Gastrocnemius medialis (tissue), 4 donors: ENCODE measurements at regions not wholly inside any gene's neighbourhood (a gene's known extent, or its start where the extent isn't known, plus 50 kb on each side); places are given as distances from the start of the nearest gene placed in this dataset.

Experiments used
- ATAC-seq, 2 donors: fragments of 150-250 bp; one replicate each; pipeline ENCODE4 v1.9.1; 2016
- DNase-seq, 2 donors: peaks; one replicate each; pipeline ENCODE4 v3.0.0-alpha.2; 2019
- H3K27ac ChIP-seq, 4 donors: fragments of 200-600 bp; sonication (generic); 1 replicate in 1 of 4; 2 replicates in 3 of 4; pipeline ENCODE4 v1.5.1; 2016 to 2018; ENCODE audit warnings: mild to moderate bottlenecking in 2 of 4, moderate library complexity in 1 of 4
- H3K27me3 ChIP-seq, 3 donors: fragments of 200-600 bp; sonication (generic) in 2 of 3; 1 replicate in 1 of 3; 2 replicates in 2 of 3; pipeline versions ENCODE4 v1.5.1 to v1.6.0; 2016 to 2019; ENCODE audit warnings: mild to moderate bottlenecking in 1 of 3, moderate library complexity in 1 of 3
- H3K36me3 ChIP-seq, 2 donors: fragments of 200-600 bp; sonication (generic) in 1 of 2; one replicate each; pipeline ENCODE4 v1.5.1; 2017 to 2018
- H3K4me1 ChIP-seq, 2 donors: fragments of 200-600 bp; sonication (generic) in 1 of 2; one replicate each; pipeline ENCODE4 v1.5.1; 2016 to 2017; ENCODE audit warnings: mild to moderate bottlenecking in 2 of 2
- H3K4me3 ChIP-seq, 4 donors: fragments of 200-600 bp; sonication (generic) in 3 of 4; 1 replicate in 1 of 4; 2 replicates in 3 of 4; pipeline ENCODE4 v1.5.1; 2016 to 2019; ENCODE audit warnings: mild to moderate bottlenecking in 2 of 4
- H3K9me3 ChIP-seq, 3 donors: fragments of 200-600 bp; sonication (generic) in 2 of 3; 1 replicate in 1 of 3; 2 replicates in 2 of 3; pipeline ENCODE4 v1.5.1; 2016 to 2019
- CTCF ChIP-seq, 5 experiments: fragments of 450-650 bp in 3 of 5; fragments of 200-600 bp in 2 of 5; sonication (generic) in 2 of 5; IDR thresholded peaks in 4 of 5; conservative IDR thresholded peaks in 1 of 5; 1 replicate in 4 of 5; 2 replicates in 1 of 5; pipeline ENCODE4 v1.5.1; 2016 to 2019; ENCODE audit warnings: antibody characterized with exemption in 5 of 5, mild to moderate bottlenecking in 3 of 5, moderate library complexity in 3 of 5
- POLR2A ChIP-seq, 2 donors: fragments of 450-650 bp; IDR thresholded peaks; one replicate each; pipeline ENCODE4 v1.6.1; 2017; ENCODE audit warnings: antibody characterized with exemption in 2 of 2, mild to moderate bottlenecking in 2 of 2, moderate library complexity in 2 of 2
- in situ Hi-C, 4 donors: fragments of 200-750 bp; cut with MboI; loops; one replicate each; pipeline versions ENCODE4 v1.15.0 to v1.8.0; 2017; ENCODE audit warnings: low sequenced_read_pairs in 4 of 4
- intact Hi-C: fragments of 100-400 bp; cut with DNase I; formaldehyde crosslinking; loops from one replicate; pipeline ENCODE4 v1.15.1; 2023; ENCODE audit warnings: low total_unique reads

DNA sequence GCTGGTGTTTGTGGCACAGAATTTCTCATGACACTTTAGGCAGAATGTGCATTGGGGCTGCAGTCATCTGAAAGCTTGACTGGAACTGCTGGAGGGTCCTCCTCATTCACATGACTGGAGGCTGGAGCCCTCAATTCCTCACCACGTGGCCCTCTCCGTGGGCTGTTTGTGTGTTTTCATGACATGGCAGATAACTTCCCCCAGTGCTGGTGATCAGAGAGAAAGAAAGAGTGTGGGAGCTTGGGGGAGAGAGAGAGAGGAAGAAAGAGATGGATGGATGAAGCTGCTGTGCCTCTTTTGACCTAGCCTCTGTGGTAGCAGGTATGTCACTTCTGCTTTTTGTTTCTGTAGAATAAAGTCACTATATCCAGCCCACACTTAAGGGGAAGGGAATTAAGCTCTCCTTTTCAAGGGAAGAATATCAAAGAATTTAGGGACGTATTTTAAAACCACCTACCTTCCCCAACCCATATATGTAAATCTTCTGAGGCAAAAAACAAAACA lies 169.6 kb upstream of the IL12A start:
- Histone ChIP-seq H3K4me3 (no peak overlapping the region), H3K4me1 (peaks cover 8 to 14% of the 10 kb centered on the region in 2 donors), H3K9me3 (no peaks in the 10 kb centered on the region), H3K27ac (no peak overlapping the region), H3K36me3 (no peaks in the 10 kb centered on the region), H3K27me3 (no peaks in the 10 kb centered on the region)
- intact Hi-C loops (no loop called here), in situ Hi-C loops (loop anchor here (10.0 to 25.0 kb wide), 4 partner anchors 207 to 982 kb away; partner anchors contain the start of genes IFT80 (in 1 of the 4) and SMC4 (in 1 of the 4))
- no peak for ATAC-seq
- TF ChIP-seq POLR2A (IDR thresholded peaks at IDR 0.05) (no peak), CTCF (IDR thresholded peaks at IDR 0.05 in 4 of 5, conservative IDR thresholded peaks at IDR 0.05 in 1 of 5) (no peak)
- DNase-seq, result no peak

- no peak overlapping the region for H3K27ac ChIP-seq
- no peak overlapping the region for H3K4me3 ChIP-seq
- ATAC-seq, result no peak
- intact Hi-C loops (loop anchor here (5.0 to 10.0 kb wide), 2 partner anchors 168 to 745 kb away; partner anchors contain the start of genes IL12A and KPNA4), in situ Hi-C loops (loop anchor here (10.0 to 25.0 kb wide), 6 partner anchors 65 to 982 kb away; partner anchors contain the start of genes IFT80 (in 1 of the 4) and SMC4 (in 1 of the 4))
- no peaks in the 10 kb centered on the region for H3K27me3 ChIP-seq
- DNase-seq, result no peak
- H3K9me3 ChIP-seq, result no peaks in the 10 kb centered on the region
- no peak for TF ChIP-seq CTCF (IDR thresholded peaks at IDR 0.05 in 4 of 5, conservative IDR thresholded peaks at IDR 0.05 in 1 of 5)
- H3K36me3 ChIP-seq, result no peaks in the 10 kb centered on the region
- peaks cover 8 to 15% of the 10 kb centered on the region in 2 donors for H3K4me1 ChIP-seq
Measured at GRCh38 chr3:159819676-159820075, 169.0 kb upstream of the IL12A start.

DNA sequence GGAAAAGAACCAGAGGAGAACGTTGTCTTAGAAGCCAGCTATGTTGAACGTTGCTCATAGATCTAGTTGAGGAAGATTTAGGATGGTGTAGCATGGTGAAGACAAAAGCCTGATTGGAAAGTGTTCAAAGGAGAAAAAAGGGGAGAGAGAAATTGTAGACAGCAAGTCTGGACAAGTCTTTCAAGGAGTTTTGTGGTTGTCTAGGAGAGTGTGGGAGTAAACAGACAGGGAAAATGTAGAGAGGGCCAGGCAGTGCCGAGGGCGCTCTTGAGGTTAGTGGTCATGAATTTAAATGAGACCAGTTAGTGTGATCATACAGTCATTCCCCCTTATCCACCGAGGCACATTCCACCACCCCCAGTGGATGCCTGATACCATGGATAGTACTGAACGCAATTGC lies 167.5 kb upstream of the IL12A start:
- intact Hi-C loops, result loop anchor here (5.0 to 10.0 kb wide), 2 partner anchors 166 to 744 kb away; partner anchors contain the start of genes IL12A and KPNA4
- H3K4me1 ChIP-seq, result peaks cover 9 to 21% of the 10 kb centered on the region in 2 donors
- TF ChIP-seq CTCF (IDR thresholded peaks at IDR 0.05 in 4 of 5, conservative IDR thresholded peaks at IDR 0.05 in 1 of 5) (no peak), POLR2A (IDR thresholded peaks at IDR 0.05) (no peak)

GRCh38 chr3:159821736-159822135 lies 166.9 kb upstream of the IL12A start:
- Histone ChIP-seq H3K36me3 (no peaks in the 10 kb centered on the region), H3K4me1 (peaks cover 9 to 21% of the 10 kb centered on the region in 2 donors), H3K27me3 (no peaks in the 10 kb centered on the region), H3K27ac (no peak overlapping the region), H3K9me3 (no peaks in the 10 kb centered on the region), H3K4me3 (no peak overlapping the region)
- in situ Hi-C loops, result loop anchor here (10.0 to 25.0 kb wide), 5 partner anchors 63 to 984 kb away; no protein-coding TSS in a partner anchor
- DNase-seq (no peak), ATAC-seq (no peak)
- TF ChIP-seq CTCF (IDR thresholded peaks at IDR 0.05 in 4 of 5, conservative IDR thresholded peaks at IDR 0.05 in 1 of 5) (no peak), POLR2A (IDR thresholded peaks at IDR 0.05) (no peak)
- intact Hi-C loops, result loop anchor here (5.0 to 10.0 kb wide), 2 partner anchors 166 to 743 kb away; partner anchors contain the start of genes IL12A and KPNA4

More for the DNA sequence above, 167.5 kb upstream of the IL12A start:
- Histone ChIP-seq H3K9me3 (no peaks in the 10 kb centered on the region), H3K27ac (no peak overlapping the region), H3K4me3 (no peak overlapping the region), H3K36me3 (no peaks in the 10 kb centered on the region), H3K27me3 (no peaks in the 10 kb centered on the region)
- DNase-seq (no peak), ATAC-seq (no peak)
- in situ Hi-C loops, result loop anchor here (10.0 to 25.0 kb wide), 5 partner anchors 64 to 984 kb away; no protein-coding TSS in a partner anchor
